Tongue (tissue), 1 donor: ENCODE measurements at regions not wholly inside any gene's neighbourhood (a gene's known extent, or its start where the extent isn't known, plus 50 kb on each side); places are given as distances from the start of the nearest gene placed in this dataset.

Experiments
- DNase-seq: peaks from one replicate; pipeline ENCODE4 v3.0.0-alpha.2; 2015

DNA sequence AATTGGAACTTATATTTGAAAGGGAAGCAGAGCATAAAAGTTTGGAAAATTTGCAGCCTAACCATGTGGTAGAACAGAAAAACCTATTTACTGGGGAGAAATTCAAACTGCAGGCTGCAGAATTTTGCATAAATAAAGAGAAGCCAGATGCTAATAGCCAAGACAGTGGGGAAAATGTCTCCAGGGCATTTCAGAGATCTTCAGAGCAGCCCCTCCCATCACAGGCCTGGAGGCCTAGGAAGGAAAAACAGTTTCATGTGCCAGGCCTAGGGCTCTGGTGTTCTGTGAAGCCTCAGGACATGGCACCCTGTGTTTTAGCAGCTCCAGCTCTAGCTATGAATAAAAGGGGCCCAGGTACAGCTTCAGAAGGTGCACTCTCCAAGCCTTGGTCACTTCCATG is 648.7 kb upstream of the FRG1 start:
- DNase-seq = peak; percentile 0

DNA sequence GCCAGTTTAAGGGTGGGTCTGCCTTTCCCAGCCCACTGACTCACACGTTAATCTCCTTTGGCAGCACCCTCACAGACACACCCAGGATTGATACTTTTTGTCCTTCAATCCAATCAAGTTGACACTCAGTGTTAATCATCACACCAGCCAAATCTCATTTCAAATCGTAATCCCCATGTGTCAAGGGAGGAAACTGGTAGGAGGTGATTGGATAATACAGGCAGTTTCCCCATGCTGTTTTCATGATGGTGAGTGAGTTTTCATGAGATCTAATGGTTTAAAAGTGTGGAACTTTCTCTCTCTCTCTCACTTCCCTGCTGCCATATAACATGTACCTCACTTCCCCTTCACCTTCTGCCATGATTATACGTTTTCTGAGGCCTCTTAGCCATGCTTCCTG is 647.2 kb upstream of the FRG1 start:
- DNase-seq = peak; percentile 0

DNA sequence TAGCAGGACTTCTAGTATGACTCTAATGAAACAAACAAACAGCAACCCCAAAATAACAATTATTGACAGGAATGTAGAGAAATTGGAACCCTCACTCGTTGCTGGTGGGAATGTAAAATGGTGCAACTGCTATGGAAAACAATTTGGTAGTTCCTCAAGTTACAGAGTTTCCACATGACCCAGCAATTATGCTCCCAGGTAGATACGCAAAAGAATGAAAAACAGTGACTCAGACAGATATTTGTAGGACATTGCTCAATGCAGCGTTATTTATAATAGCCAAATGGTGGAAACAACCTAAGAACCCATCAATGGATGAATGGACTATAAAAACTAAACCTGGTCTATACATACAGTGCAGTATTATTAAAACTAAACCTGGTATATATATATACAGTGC is 646.1 kb upstream of the FRG1 start:
- DNase-seq = peak; percentile 0

DNA sequence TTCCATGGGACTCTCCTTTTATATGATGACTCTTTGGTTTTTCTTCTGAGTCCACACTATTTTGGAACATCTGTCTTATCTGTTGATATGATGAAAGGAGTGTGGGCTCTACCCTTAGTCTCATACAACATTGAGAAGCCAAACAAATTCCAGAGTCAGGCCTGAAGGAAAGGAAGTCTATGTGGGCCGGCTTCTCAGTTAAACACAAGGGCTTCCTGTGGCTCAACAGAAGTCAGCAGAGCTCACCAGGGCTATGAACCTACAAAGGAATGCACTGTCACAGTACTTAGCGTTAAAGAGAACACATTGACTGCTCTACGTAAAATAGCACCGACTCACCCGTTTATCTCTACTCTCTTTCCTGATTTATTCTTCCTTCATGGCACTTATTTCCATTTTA is 641.0 kb upstream of the FRG1 start:
- DNase-seq = no peak

DNA sequence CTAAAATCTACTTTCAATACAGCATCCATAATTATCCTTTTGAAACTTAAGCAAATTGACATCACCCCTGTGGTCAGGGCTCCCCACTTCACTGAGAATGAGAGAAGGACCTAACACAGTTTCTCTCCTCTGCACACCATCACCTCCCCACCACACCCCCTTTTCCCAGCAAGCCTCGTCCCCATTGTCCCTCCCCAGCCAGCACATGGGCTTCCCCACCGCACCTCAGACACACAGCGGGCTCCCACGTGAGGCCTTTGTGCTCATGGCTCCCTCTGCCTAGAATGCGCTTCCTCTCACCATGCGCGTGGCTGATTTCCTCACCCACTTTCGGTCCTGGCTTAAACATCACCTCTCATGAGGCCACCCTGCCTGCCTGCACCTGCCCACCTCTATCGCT is 639.0 kb upstream of the FRG1 start:
- DNase-seq = no peak

DNA sequence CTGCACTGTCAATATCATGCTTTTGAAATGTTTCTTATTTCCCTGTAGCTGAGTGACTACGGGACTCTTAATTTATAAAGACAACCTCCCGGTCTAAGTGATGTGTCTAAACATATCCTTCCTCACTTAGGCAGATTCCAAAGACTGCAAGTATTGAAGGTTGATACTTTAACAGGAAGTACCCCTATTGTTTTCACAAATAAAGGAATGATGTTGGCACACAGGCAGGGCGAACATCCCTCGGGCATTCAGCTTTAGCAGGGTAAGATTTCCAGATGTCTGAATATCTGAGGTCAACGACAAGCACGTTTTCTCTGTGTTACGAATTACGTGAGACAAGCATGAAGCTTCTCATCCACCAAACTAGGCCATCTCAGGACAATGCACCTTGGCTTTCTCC is 638.0 kb upstream of the FRG1 start:
- DNase-seq = peak; percentile 18

DNA sequence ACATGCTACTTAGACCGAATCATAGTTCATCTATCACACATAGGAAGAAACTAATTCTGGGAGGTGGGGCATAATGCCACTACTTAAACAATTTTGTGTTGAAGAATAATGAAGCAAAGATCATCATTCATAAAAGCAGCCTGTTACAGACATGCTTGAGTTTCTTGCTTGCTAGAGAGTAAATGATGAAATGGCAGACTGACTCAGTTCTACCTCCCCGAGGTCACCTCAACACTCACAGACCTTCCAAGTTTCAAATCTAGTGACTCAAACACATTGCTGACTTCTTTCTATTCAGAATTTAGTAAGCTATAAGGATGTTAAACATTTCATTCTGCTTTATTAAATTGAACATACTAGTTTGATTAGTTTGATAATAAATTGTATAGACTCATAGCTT is 636.5 kb upstream of the FRG1 start:
- peak; percentile 35 for DNase-seq

DNA sequence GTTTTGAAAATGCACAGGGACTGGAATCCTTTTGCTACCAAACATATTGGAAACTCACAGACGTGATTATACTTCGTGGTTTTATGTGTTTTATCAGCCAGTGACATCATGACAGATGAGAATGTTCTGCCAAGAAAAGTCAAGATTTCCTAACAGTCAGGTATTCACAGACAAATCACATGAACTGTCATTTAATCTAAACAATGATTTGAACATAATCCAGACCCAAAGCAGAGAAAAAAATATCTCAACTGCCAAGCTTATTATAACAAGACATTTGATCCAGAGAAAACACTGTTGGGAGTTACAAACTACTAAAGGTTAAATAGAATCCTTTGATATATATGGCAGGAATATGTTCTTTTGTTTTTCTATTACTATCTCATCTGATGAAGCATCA is 635.9 kb upstream of the FRG1 start:
- DNase-seq = peak; percentile 78

DNA sequence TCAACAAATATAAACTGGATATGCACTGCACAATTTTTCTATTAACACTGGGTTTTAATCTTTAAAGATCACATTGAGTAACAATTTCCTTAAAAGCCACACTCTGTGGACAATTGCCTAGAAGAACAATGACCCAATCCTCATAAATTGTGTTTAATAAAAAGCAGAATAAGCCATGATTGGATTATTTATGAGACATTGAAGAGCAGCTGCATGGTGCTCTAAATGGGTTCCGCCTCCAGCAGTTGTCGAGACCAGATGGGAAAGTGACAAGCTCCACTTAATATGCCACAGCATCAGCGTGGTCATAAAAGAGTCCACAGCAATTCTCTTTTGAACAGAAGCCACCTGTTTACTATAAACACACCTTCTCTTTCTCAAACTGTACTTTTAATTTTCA is 635.2 kb upstream of the FRG1 start:
- DNase-seq = peak; percentile 75

DNA sequence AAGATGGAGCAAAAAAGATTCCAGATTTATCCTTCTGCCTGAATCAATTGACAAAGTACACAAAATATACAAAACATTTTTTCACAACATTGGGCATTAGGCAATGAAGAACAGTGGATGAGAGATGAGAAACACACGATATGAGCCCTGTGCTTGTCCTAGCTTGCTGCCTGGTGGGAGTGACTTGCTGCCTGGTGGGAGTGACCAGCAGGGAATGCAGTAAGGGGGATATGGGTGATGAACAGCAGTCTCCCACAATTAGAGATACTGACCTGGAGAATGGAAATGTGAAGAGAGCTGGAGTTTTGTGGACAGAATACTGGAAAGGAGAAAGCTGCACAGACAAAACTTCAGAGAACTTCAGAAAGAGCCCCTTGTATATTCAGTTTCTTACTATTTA is 629.4 kb upstream of the FRG1 start:
- no peak for DNase-seq

DNA sequence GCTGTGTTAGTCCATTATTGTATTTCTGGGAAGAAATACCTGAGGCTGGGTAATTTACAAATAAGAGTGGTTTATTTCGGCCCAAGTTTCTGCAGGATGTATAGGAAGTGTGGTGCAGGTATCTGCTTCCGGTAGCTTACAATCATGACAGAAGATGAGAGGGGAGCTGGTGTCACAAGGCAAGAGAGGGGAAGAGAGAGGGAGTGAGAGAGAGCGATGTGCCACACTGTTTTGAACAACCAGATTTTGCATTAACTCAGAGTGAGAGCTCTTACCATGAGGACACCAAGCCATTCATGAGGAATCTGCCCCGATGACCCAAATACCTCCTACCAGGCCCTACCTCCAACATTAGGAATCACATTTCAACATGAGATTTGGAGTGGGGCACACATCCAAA is 627.6 kb upstream of the FRG1 start:
- no peak for DNase-seq

DNA sequence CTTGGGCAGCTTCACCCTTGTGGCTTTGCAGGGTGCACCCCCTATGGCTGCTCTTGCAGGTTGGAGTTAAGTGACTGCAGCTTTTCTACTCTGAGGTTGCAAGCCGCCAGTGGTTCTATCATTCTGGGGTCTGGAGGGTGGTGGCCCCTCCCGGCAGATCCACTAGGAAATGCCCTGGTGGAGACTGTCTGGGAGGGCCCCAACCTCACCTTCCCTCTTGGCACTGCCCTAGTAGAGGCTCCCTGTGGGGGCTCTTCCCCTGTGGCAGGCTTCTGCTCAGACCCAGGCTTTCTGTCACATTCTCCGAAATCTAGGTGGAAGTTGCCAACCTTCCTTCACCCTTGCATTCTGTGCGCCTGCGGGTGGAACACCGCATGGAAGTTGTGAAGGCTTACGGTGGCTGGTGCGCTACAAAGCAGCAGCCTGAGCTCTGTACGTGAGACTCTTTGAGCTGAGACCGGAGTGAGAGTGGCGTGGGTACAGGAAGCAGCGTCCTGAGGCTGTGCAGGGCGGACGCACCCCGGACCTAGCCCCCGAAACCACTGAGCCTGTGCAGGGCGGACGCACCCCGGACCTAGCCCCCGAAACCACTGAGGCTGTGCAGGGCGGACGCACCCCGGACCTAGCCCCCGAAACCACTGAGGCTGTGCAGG is 626.7 kb upstream of the FRG1 start:
- DNase-seq = no peak

DNA sequence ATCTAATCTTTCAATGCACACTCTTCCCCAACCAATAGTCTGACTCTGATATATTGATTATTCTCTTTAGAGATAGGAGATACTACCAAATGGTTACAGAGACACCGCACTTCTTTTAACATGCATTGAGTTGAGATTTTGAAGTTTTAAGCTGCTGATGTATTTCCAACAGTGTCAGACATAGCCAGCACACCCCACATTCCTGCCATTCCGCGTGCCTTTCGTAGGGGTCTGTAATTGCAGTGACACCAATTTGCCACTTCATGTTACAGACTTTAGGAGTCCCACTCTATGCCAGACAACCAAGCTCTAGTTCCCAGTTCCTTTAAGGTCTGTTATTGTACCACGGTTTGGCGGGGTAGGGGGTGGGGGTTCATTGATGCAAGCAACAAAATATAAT is 618.2 kb upstream of the FRG1 start:
- no peak for DNase-seq

DNA sequence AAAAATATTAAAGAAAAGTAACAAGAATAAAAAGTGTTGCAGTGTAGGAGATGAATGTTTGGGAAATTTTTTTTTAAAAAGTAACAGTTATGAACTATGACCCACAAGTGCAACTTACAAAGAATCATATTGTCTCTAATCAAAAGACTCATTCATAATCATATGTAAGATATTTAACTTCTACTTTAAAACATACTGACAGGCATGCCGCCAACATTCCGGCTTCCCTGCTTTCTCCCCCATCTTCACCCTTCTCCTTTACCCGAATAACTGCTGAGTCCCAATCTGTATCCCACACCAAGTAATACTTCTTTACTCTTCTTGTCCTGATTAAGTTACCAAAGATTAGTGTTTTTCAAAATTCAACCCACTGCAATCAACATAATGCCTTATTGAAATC is 598.8 kb upstream of the FRG1 start:
- no peak for DNase-seq

DNA sequence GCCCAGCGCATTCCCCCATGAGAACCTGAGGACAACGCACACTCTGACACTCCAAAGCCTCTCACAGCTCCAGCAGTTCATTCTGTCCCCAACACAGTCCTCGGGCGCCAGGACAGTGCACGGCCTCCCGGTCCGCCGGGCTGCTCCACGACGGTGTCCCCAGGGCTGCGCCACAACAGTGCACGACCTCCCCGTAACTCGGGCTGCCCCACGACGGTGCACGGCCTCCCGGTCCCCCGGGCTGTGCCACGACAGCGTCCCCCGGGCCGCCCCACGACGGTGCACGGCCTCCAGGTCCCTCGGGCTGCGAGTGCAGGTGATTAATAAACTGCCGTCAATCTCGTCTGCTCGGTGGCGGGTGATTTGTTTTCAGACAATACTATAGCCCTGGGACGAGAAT is 585.1 kb upstream of the FRG1 start:
- no peak for DNase-seq

DNA sequence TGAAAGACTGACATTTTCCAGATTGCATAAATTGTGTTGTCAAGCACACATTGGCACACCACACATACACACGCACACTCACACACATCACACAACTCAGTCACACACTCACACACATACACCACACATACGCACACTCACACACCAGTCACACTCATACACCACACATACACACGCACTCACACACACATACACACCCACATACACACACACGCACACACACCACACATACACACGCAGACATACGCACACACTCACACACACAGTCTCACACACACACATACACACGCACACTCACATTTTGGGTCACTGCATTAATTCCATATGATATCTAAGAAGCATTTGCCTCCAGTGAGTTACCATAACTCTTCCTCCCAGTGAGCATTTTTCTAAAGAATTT is 578.3 kb upstream of the FRG1 start:
- DNase-seq = no peak

DNA sequence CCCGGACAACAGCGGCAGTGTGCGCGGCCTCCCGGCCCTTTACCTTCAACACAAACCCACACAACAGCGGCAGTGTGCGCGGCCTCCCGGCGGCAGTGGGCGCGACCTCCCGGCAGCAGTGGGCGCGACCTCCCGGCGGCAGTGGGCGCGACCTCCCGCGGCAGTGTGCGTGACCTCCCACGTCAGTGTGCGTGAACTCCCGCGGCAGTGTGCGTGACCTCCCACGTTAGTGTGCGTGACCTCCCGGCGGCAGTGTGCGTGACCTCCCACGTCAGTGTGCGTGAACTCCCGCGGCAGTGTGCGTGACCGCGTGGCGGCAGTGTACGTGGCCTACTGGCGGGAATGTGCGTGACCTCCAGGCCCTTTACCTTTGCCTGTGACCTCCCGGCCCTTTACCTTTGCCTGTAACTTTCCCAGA is 576.6 kb upstream of the FRG1 start:
- DNase-seq = no peak

DNA sequence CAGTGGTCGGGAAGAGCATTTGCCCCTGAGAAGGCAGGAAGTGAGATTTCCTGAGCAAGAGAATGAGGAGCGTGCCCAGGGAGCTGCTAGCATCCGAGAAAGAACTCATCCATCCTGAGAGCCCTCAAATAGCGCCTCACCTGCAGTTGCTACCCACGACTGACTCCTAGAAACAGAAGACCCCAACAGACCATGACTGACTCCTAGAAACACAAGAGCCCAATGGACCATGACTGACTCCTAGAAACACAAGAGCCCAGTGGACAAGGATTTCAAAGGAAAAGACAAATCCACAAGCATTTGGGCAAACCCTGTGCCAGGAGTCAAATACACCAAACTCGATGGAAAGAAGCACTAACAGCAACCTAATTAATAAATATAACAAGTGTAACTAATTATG is 575.2 kb upstream of the FRG1 start:
- no peak for DNase-seq

DNA sequence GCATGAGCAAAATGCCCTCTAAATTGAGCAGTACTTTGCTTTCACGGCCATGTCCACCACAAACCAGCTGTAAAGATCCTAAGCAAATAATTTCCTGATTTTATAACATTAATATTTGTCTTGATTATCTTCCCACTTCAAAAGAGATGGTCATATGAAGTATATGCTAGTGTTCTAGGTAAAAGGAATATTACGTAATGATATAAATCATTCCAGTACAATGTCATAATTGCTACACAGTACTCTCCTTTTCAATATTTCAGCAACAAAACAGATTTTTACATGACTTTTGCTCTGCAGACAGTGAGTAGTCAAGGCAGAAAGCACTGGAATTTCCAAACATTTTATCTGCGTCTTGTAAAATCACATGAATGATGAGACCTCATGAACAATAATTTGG is 572.8 kb upstream of the FRG1 start:
- no peak for DNase-seq

DNA sequence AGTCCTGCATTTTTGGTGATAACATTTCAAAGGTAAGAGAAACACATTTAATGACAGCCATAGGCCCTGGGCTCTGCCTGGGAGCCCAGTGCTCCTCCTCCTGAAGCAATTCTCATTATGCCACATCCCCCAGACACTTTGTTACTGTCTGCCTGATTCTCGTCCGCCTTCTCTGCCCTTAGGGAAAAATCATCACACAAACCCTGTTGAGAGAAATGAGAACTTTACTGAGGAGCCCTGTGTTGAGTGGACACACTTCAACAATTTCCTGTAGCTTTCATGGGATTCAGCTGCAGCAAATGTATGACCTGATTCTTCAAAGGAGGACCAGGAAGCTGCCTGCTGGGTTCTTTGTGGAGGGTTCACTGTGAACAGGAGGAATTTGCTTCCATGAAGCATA is 566.5 kb upstream of the FRG1 start:
- DNase-seq = no peak

DNA sequence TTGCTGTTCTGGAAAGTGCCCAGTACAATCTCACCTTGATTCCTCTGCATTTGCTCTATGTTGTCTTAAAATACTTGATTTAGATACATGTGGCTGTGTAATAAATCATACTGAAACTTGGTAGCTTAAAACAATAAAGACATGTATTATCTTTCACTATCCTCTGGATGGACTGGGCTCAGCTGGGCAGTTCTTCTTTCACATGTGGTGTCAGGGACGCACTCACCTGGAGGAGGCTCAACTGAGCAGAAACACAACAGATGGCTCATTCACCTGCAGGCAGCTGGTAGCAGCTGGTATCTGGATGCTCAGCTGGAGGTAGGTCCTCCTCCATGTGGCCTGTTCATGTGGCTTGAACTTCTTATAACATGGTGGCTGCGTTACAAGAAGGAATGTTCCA is 563.8 kb upstream of the FRG1 start:
- no peak for DNase-seq

DNA sequence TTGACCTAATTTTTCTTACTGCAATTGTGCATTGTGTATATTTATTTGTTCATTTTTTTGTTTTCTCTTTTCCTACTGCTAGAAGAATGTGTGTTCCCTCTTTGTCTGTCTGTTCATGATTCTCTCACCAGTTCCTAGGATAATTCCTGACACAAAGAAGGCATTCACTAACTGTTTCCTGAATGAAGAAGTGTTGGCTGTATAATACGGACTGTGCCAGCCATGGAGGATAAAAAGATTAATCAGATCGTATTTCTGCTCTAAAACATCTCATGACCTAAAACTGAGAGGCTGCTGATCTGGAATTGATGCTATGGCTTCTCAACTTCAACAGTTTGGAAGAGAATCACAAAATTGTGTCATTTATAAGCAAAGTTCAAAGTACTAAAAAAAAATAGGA is 563.1 kb upstream of the FRG1 start:
- peak; percentile 28 for DNase-seq

DNA sequence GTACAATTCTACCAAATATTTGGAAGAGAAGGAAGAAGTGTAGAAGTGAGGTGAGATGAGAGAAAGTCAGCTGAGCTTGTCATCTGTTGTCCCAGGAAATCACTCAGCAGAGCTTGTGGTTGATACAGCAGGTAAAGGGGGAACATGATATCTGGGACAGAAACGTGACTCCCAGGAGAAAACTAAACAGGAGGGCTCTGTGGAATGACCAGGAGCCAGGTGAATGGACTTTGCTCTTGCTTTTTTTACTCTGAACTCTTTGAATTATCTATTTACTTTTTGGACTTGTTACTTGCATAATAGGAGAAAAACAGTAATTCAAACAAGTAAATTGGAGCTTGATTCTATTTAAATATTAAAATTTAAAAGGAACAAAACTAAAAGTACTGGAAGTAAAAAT is 555.6 kb upstream of the FRG1 start:
- no peak for DNase-seq

DNA sequence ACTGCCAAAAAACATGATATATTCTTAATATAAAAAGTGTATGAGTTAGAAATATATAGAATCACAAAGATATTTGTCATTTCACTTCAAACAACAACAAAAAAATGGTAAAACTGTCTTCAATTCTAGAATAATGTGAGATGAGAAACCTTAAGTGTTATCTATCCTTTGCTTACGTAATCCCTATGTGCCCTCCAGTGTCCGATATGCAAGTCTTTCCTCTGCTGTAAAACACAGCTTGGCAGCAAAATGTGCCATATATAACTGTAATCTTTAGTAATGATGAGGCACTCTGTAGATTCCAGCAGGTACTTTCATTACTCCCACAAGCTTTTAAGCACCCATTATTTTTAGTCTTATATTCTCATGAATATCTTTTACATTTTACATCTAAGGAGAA is 555.1 kb upstream of the FRG1 start:
- no peak for DNase-seq

DNA sequence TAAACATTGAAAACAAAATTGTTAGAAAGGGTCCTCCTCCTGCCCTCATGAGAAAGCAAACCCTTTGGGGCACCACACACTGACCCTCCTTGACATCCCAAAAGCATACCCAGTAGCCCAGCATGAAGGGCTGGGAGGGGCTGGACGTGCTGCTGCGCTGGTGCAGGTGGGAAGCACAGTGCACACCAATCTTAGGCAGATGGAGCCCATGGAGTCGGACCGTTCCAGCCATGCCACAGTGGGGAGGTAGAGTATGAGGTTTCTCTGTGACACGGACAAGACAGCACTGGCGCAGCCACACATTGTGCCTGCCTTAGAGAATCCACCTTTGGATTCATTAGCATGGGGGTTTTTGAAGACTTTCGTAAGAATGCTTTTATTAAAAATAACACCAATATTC is 544.2 kb upstream of the FRG1 start:
- no peak for DNase-seq
